NB4 (cell line): ENCODE measurements at regions not wholly inside any gene's neighbourhood (a gene's known extent, or its start where the extent isn't known, plus 50 kb on each side); places are given as distances from the start of the nearest gene placed in this dataset.

Experiments
- TF ChIP-seq, protein P1 (sequence below): IDR thresholded peaks from one replicate; pipeline ENCODE4 v1.5.1; 2012; ENCODE audit warnings: low read depth, low read length
- TF ChIP-seq, protein P2 (sequence below): IDR thresholded peaks from 2 replicates; pipeline ENCODE4 v1.6.1; 2011; ENCODE audit warnings: low read depth, low read length

DNA sequence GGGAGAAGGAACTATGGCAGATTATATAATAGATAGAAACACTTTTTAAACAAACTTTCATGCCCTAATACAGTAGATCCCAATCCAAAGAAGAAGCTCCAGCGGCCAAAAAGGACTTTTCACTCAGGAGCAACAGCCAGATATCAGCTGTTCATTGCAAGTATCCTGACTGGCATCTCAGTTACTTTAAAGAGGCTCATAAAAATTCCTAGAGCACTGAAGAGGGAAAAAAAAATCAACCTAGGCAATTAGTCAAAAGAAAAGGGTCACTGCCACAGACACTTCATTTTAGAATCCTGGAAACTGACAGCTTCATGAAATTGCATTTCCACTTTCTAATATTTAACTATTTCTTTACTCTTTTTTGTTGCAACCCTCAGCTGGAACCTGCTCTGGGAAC lies 170.6 kb upstream of the SOX6 start:
- TF ChIP-seq, protein P1, sequence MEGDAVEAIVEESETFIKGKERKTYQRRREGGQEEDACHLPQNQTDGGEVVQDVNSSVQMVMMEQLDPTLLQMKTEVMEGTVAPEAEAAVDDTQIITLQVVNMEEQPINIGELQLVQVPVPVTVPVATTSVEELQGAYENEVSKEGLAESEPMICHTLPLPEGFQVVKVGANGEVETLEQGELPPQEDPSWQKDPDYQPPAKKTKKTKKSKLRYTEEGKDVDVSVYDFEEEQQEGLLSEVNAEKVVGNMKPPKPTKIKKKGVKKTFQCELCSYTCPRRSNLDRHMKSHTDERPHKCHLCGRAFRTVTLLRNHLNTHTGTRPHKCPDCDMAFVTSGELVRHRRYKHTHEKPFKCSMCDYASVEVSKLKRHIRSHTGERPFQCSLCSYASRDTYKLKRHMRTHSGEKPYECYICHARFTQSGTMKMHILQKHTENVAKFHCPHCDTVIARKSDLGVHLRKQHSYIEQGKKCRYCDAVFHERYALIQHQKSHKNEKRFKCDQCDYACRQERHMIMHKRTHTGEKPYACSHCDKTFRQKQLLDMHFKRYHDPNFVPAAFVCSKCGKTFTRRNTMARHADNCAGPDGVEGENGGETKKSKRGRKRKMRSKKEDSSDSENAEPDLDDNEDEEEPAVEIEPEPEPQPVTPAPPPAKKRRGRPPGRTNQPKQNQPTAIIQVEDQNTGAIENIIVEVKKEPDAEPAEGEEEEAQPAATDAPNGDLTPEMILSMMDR: no peak
- TF ChIP-seq, protein P2, sequence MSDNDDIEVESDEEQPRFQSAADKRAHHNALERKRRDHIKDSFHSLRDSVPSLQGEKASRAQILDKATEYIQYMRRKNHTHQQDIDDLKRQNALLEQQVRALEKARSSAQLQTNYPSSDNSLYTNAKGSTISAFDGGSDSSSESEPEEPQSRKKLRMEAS: no peak
